Neural progenitor cell (in vitro differentiated cells): ENCODE measurements at regions not wholly inside any gene's neighbourhood (a gene's known extent, or its start where the extent isn't known, plus 50 kb on each side); places are given as distances from the start of the nearest gene placed in this dataset.

Experiments
- EZH2 ChIP-seq: fragments of 200-600 bp; sonication (generic); IDR thresholded peaks from 2 replicates; pipeline ENCODE4 v1.6.1; 2017; ENCODE audit warnings: antibody characterized with exemption, mild to moderate bottlenecking, moderate library complexity
- TF ChIP-seq, protein P1 (sequence below): fragments of 200-600 bp; sonication (generic); IDR thresholded peaks from 2 replicates; pipeline ENCODE4 v1.5.1; 2017; ENCODE audit warnings: antibody characterized with exemption, mild to moderate bottlenecking

GRCh38 chr3:3603351-3603750 is 195.9 kb upstream of the LRRN1 start:
- TF ChIP-seq, protein P1, sequence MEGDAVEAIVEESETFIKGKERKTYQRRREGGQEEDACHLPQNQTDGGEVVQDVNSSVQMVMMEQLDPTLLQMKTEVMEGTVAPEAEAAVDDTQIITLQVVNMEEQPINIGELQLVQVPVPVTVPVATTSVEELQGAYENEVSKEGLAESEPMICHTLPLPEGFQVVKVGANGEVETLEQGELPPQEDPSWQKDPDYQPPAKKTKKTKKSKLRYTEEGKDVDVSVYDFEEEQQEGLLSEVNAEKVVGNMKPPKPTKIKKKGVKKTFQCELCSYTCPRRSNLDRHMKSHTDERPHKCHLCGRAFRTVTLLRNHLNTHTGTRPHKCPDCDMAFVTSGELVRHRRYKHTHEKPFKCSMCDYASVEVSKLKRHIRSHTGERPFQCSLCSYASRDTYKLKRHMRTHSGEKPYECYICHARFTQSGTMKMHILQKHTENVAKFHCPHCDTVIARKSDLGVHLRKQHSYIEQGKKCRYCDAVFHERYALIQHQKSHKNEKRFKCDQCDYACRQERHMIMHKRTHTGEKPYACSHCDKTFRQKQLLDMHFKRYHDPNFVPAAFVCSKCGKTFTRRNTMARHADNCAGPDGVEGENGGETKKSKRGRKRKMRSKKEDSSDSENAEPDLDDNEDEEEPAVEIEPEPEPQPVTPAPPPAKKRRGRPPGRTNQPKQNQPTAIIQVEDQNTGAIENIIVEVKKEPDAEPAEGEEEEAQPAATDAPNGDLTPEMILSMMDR: no peak
- TF ChIP-seq EZH2: no peak
